ENCODE measurements at regions not wholly inside any gene's neighbourhood (a gene's known extent, or its start where the extent isn't known, plus 50 kb on each side); places are given as distances from the start of the nearest gene placed in this dataset.

GRCh38 chr21:27372381-27372780, 405.5 kb upstream of the ADAMTS5 start:
- peaks cover 10% of the 10 kb centered on the region for H3K4me1 ChIP-seq (ENCODE audit: insufficient read depth, low read length)
- no peak overlapping the region for H2AFZ ChIP-seq (ENCODE audit: low read length)
- H3K27me3 ChIP-seq (ENCODE audit: insufficient read depth, low read length): no peaks in the 10 kb centered on the region
- H3K27ac ChIP-seq (ENCODE audit: low read depth, low read length): peak overlapping the region; percentile 15
- no peaks in the 10 kb centered on the region for H4K20me1 ChIP-seq (ENCODE audit: insufficient read depth, low read length)
- TF ChIP-seq, protein P1, sequence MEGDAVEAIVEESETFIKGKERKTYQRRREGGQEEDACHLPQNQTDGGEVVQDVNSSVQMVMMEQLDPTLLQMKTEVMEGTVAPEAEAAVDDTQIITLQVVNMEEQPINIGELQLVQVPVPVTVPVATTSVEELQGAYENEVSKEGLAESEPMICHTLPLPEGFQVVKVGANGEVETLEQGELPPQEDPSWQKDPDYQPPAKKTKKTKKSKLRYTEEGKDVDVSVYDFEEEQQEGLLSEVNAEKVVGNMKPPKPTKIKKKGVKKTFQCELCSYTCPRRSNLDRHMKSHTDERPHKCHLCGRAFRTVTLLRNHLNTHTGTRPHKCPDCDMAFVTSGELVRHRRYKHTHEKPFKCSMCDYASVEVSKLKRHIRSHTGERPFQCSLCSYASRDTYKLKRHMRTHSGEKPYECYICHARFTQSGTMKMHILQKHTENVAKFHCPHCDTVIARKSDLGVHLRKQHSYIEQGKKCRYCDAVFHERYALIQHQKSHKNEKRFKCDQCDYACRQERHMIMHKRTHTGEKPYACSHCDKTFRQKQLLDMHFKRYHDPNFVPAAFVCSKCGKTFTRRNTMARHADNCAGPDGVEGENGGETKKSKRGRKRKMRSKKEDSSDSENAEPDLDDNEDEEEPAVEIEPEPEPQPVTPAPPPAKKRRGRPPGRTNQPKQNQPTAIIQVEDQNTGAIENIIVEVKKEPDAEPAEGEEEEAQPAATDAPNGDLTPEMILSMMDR (IDR thresholded peaks at IDR 0.05; ENCODE audit: extremely low read depth, low read depth, low read length): no peak
- no peak overlapping the region for H3K4me3 ChIP-seq (ENCODE audit: insufficient read depth, low read length)
- DNase-seq (ENCODE audit: insufficient read length, low spot score, missing footprints): no peak
- no peaks in the 10 kb centered on the region for H3K79me2 ChIP-seq (ENCODE audit: insufficient read depth, low read length)
- H3K4me2 ChIP-seq (ENCODE audit: insufficient read depth, low read length): no peak overlapping the region
- H3K9me3 ChIP-seq (ENCODE audit: low read depth, low read length): no peaks in the 10 kb centered on the region
- no peaks in the 10 kb centered on the region for H3K36me3 ChIP-seq (ENCODE audit: insufficient read depth, low read length)

DNA sequence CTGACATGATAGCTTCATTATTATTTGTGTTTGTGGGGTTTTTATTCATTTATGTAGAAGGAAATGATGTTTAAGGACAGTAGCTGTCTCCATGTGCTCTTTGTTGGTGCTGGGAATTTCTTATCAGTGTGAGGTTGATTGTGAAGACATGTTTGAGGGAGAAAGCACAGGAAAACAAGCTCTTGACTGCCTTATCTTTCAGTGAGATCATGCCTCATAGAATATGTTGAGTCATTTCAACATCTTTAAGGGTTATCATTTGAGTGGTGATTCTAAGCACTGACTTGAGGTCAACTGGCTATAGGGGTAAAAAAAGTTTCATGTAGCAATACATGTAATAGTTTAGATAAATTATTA, 405.1 kb upstream of the ADAMTS5 start:
- H3K27me3 ChIP-seq (ENCODE audit: insufficient read depth, low read length): no peaks in the 10 kb centered on the region
- H3K4me1 ChIP-seq (ENCODE audit: insufficient read depth, low read length): peaks cover 10% of the 10 kb centered on the region
- TF ChIP-seq, protein P1 (IDR thresholded peaks at IDR 0.05; ENCODE audit: extremely low read depth, low read depth, low read length): no peak
- H3K36me3 ChIP-seq (ENCODE audit: insufficient read depth, low read length): no peaks in the 10 kb centered on the region
- no peak overlapping the region for H2AFZ ChIP-seq (ENCODE audit: low read length)
- no peaks in the 10 kb centered on the region for H4K20me1 ChIP-seq (ENCODE audit: insufficient read depth, low read length)
- no peak for DNase-seq (ENCODE audit: insufficient read length, low spot score, missing footprints)
- H3K27ac ChIP-seq (ENCODE audit: low read depth, low read length): peak overlapping the region; percentile 15
- no peaks in the 10 kb centered on the region for H3K9me3 ChIP-seq (ENCODE audit: low read depth, low read length)
- H3K4me3 ChIP-seq (ENCODE audit: insufficient read depth, low read length): no peak overlapping the region
- no peaks in the 10 kb centered on the region for H3K79me2 ChIP-seq (ENCODE audit: insufficient read depth, low read length)
- H3K4me2 ChIP-seq (ENCODE audit: insufficient read depth, low read length): peak overlapping the region; percentile 5

DNA sequence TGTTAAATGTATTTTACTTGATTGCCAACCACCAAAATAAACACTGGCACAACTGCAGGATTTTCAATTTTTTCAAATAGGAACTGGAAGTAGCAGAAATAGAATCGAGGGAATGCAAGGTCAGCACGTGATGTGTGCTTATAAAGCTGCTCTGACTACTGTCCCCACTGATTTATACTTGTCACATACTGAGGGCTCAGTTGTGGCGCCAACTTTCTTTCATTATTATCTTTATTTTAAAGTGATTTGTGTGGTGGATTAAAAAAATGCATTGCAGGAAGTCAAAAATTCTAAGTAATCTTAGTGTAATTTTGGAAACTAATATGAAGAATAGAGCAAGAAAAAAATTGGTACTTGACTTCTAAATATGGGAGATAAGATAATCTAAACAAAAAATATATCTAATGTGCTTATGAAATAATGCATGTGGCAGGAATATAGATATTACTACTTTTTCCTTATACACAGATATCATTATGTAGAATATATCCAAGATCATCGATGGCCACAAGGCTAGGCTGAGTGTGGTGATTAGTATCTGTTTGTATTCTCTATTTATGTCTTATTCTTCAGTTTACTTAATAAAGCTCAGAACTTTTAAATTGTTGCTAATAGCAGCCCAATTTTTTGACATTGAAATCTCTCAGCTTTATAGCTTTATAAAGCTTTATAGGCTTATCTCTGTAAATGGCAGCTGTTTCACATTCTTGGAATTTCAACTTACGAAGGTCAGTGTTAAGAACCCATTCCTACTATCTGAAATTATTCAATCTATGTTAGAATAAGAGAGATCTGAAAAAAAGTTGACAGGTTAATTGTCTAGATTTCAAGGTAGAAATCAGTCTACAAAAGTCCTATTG, 404.5 kb upstream of the ADAMTS5 start:
- TF ChIP-seq, protein P1 (IDR thresholded peaks at IDR 0.05; ENCODE audit: extremely low read depth, low read depth, low read length): no peak
- H3K9me3 ChIP-seq (ENCODE audit: low read depth, low read length): no peaks in the 10 kb centered on the region
- peak overlapping the region; percentile 15 for H3K27ac ChIP-seq (ENCODE audit: low read depth, low read length)
- H3K27me3 ChIP-seq (ENCODE audit: insufficient read depth, low read length): no peaks in the 10 kb centered on the region
- DNase-seq (ENCODE audit: insufficient read length, low spot score, missing footprints): no peak
- no peaks in the 10 kb centered on the region for H4K20me1 ChIP-seq (ENCODE audit: insufficient read depth, low read length)
- H3K79me2 ChIP-seq (ENCODE audit: insufficient read depth, low read length): no peaks in the 10 kb centered on the region
- no peak overlapping the region for H3K4me3 ChIP-seq (ENCODE audit: insufficient read depth, low read length)
- no peak overlapping the region for H3K4me2 ChIP-seq (ENCODE audit: insufficient read depth, low read length)
- H3K4me1 ChIP-seq (ENCODE audit: insufficient read depth, low read length): peaks cover 10% of the 10 kb centered on the region
- no peaks in the 10 kb centered on the region for H3K36me3 ChIP-seq (ENCODE audit: insufficient read depth, low read length)
- H2AFZ ChIP-seq (ENCODE audit: low read length): no peak overlapping the region

GRCh38 chr21:27369978-27370571, 403.2 kb upstream of the ADAMTS5 start:
- no peak for DNase-seq (ENCODE audit: insufficient read length, low spot score, missing footprints)
- TF ChIP-seq, protein P1 (IDR thresholded peaks at IDR 0.05; ENCODE audit: extremely low read depth, low read depth, low read length): no peak
- Histone ChIP-seq H3K4me2 (ENCODE audit: insufficient read depth, low read length) (no peak overlapping the region), H3K9me3 (ENCODE audit: low read depth, low read length) (no peaks in the 10 kb centered on the region), H3K4me1 (ENCODE audit: insufficient read depth, low read length) (peaks cover 10% of the 10 kb centered on the region), H3K27me3 (ENCODE audit: insufficient read depth, low read length) (no peaks in the 10 kb centered on the region), H3K79me2 (ENCODE audit: insufficient read depth, low read length) (no peaks in the 10 kb centered on the region), H3K27ac (ENCODE audit: low read depth, low read length) (no peak overlapping the region), H3K36me3 (ENCODE audit: insufficient read depth, low read length) (no peaks in the 10 kb centered on the region), H3K4me3 (ENCODE audit: insufficient read depth, low read length) (no peak overlapping the region), H4K20me1 (ENCODE audit: insufficient read depth, low read length) (no peaks in the 10 kb centered on the region), H2AFZ (ENCODE audit: low read length) (no peak overlapping the region)

Measured in osteoblast (primary cell).